ENCODE measurements at regions not wholly inside any gene's neighbourhood (a gene's known extent, or its start where the extent isn't known, plus 50 kb on each side); places are given as distances from the start of the nearest gene placed in this dataset.
"Not testable (repeated sequence)": the region's sequence is repeated elsewhere in the genome, so short reads cannot be mapped to it uniquely, and the experiment has no call there.

- no peak for DNase-seq (ENCODE audit: low read depth, low spot score)
These were observed 337.0 kb upstream of the SLITRK5 start for GRCh38 chr13:87334176-87334575.

- not testable (repeated sequence) for DNase-seq (ENCODE audit: low read depth, low spot score)
These were observed 334.8 kb upstream of the SLITRK5 start for GRCh38 chr13:87336346-87336889.

GRCh38 chr13:87344176-87344575 lies 327.0 kb upstream of the SLITRK5 start:
- no peak for DNase-seq (ENCODE audit: low read depth, low spot score)

GRCh38 chr13:87355451-87355850 lies 315.7 kb upstream of the SLITRK5 start:
- no peak for DNase-seq (ENCODE audit: low read depth, low spot score)

GRCh38 chr13:87356314-87356713 lies 314.9 kb upstream of the SLITRK5 start:
- DNase-seq (ENCODE audit: low read depth, low spot score): no peak

GRCh38 chr13:87358319-87358718 lies 312.9 kb upstream of the SLITRK5 start:
- DNase-seq (ENCODE audit: low read depth, low spot score): no peak

- no peak for DNase-seq (ENCODE audit: low read depth, low spot score)
These were observed 310.0 kb upstream of the SLITRK5 start for GRCh38 chr13:87361216-87361615.

GRCh38 chr13:87368639-87369038 lies 302.5 kb upstream of the SLITRK5 start:
- no peak for DNase-seq (ENCODE audit: low read depth, low spot score)

- no peak for DNase-seq (ENCODE audit: low read depth, low spot score)
These were observed 295.1 kb upstream of the SLITRK5 start for GRCh38 chr13:87376081-87376480.

GRCh38 chr13:87384099-87384498 lies 287.1 kb upstream of the SLITRK5 start:
- no peak for DNase-seq (ENCODE audit: low read depth, low spot score)

GRCh38 chr13:87393358-87393757 lies 277.8 kb upstream of the SLITRK5 start:
- DNase-seq (ENCODE audit: low read depth, low spot score): no peak

GRCh38 chr13:87398047-87398446 lies 273.1 kb upstream of the SLITRK5 start:
- DNase-seq (ENCODE audit: low read depth, low spot score): no peak

GRCh38 chr13:87403748-87404432 lies 267.3 kb upstream of the SLITRK5 start:
- DNase-seq (ENCODE audit: low read depth, low spot score): no peak

GRCh38 chr13:87426742-87427141 lies 244.4 kb upstream of the SLITRK5 start:
- no peak for DNase-seq (ENCODE audit: low read depth, low spot score)

GRCh38 chr13:87444135-87444534 lies 227.0 kb upstream of the SLITRK5 start:
- no peak for DNase-seq (ENCODE audit: low read depth, low spot score)

GRCh38 chr13:87452281-87452680 lies 218.9 kb upstream of the SLITRK5 start:
- no peak for DNase-seq (ENCODE audit: low read depth, low spot score)

- no peak for DNase-seq (ENCODE audit: low read depth, low spot score)
These were observed 217.9 kb upstream of the SLITRK5 start for GRCh38 chr13:87453244-87453643.

GRCh38 chr13:87459419-87459818 lies 211.8 kb upstream of the SLITRK5 start:
- DNase-seq (ENCODE audit: low read depth, low spot score): no peak

- no peak for DNase-seq (ENCODE audit: low read depth, low spot score)
These were observed 173.7 kb upstream of the SLITRK5 start for GRCh38 chr13:87497426-87497825.

- no peak for DNase-seq (ENCODE audit: low read depth, low spot score)
These were observed 172.5 kb upstream of the SLITRK5 start for GRCh38 chr13:87498681-87499080.

- DNase-seq (ENCODE audit: low read depth, low spot score): no peak
These were observed 146.4 kb upstream of the SLITRK5 start for GRCh38 chr13:87524775-87525174.

- DNase-seq (ENCODE audit: low read depth, low spot score): no peak
These were observed 137.4 kb upstream of the SLITRK5 start for GRCh38 chr13:87533776-87534175.

GRCh38 chr13:87535911-87536310 lies 135.3 kb upstream of the SLITRK5 start:
- no peak for DNase-seq (ENCODE audit: low read depth, low spot score)

- DNase-seq (ENCODE audit: low read depth, low spot score): no peak
These were observed 134.7 kb upstream of the SLITRK5 start for GRCh38 chr13:87536499-87536898.

All from smooth muscle cell of the brain vasculature (primary cell).